ENCODE measurements at regions not wholly inside any gene's neighbourhood (a gene's known extent, or its start where the extent isn't known, plus 50 kb on each side); places are given as distances from the start of the nearest gene placed in this dataset.

DNA sequence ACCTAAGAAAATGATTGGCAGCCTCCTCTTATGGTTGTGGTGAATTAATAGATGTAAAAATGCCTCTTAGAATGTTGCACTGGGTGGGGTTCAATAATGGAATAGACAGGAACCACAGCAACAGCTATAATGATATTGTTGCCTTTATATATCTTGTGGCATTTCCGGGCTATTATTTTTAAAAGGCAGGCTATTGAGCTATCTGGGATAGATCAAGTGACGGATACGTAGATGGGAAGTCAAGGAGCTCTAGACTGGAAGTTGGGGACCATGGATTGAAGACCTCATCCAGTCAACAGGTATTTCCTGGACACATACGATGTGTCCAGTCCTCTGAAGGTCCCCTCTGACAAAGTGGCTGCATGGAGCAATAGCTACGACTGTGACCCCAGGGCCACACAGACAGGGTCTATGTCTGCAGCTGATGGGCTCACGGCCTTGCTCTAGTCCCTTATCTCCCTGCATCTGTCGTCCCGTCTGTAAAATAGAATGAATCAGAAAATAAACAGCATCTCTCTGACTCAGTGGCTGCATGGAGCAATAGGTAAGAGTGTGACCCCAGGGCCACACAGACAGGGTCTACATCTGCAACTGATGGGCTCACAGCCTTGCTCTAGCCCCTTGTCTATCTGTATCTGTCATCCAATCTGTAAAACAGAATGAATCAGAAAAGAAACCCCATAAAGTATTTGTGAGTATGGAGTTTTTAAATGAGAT, 117.7 kb upstream of the FOXF1 start:
- DNase-seq (ENCODE audit: low spot score), result no peak
- H3K27me3 ChIP-seq (ENCODE audit: insufficient read depth, poor library complexity, severe bottlenecking), result no peaks in the 10 kb centered on the region
- H3K4me1 ChIP-seq (ENCODE audit: insufficient read depth, poor library complexity, severe bottlenecking), result peaks cover 23% of the 10 kb centered on the region
- no peak for ATAC-seq (ENCODE audit: low read depth)
- TF ChIP-seq, protein P1, sequence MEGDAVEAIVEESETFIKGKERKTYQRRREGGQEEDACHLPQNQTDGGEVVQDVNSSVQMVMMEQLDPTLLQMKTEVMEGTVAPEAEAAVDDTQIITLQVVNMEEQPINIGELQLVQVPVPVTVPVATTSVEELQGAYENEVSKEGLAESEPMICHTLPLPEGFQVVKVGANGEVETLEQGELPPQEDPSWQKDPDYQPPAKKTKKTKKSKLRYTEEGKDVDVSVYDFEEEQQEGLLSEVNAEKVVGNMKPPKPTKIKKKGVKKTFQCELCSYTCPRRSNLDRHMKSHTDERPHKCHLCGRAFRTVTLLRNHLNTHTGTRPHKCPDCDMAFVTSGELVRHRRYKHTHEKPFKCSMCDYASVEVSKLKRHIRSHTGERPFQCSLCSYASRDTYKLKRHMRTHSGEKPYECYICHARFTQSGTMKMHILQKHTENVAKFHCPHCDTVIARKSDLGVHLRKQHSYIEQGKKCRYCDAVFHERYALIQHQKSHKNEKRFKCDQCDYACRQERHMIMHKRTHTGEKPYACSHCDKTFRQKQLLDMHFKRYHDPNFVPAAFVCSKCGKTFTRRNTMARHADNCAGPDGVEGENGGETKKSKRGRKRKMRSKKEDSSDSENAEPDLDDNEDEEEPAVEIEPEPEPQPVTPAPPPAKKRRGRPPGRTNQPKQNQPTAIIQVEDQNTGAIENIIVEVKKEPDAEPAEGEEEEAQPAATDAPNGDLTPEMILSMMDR (IDR thresholded peaks at IDR 0.05; ENCODE audit: poor library complexity, severe bottlenecking), result no peak
- no peak overlapping the region for H3K4me3 ChIP-seq (ENCODE audit: severe bottlenecking)
- no peaks in the 10 kb centered on the region for H3K9me3 ChIP-seq (ENCODE audit: severe bottlenecking)
- H3K27ac ChIP-seq (ENCODE audit: poor library complexity, severe bottlenecking), result no peak overlapping the region
- H3K36me3 ChIP-seq (ENCODE audit: low read depth), result no peaks in the 10 kb centered on the region

DNA sequence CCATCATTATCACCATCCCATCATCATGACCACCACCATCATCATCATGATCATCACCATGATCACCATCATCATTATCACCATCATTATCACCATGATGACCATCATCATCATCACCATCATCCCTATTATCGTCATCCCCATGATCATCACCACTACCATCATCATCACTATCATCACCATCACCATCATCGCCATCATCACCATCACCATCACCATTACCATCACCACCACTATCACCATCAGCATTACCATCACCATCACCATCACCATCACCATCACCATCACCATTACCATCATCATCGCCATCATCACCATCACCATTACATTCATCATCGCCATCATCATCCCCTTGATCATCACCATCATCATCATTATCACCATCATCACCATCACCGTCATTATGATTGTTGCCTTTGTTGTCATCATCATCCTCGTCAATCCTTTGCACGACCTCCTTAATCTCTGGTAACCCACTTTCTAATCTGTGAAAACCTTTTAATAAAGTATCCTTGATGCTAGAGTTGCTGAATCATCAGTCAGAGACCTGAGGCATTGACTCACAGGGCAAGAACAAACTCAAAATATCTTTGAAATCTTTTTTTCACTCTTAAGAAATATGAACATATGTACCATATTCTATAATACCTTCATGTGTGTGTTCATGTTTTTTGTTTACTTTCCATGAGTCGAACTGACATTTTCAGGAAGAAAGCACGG, 116.3 kb upstream of the FOXF1 start:
- Histone ChIP-seq H3K27ac (ENCODE audit: poor library complexity, severe bottlenecking) (no peak overlapping the region), H3K4me3 (ENCODE audit: severe bottlenecking) (no peak overlapping the region), H3K27me3 (ENCODE audit: insufficient read depth, poor library complexity, severe bottlenecking) (no peaks in the 10 kb centered on the region), H3K4me1 (ENCODE audit: insufficient read depth, poor library complexity, severe bottlenecking) (peaks cover 22% of the 10 kb centered on the region), H3K36me3 (ENCODE audit: low read depth) (no peaks in the 10 kb centered on the region), H3K9me3 (ENCODE audit: severe bottlenecking) (no peaks in the 10 kb centered on the region)
- ATAC-seq (ENCODE audit: low read depth), result no peak
- no peak for DNase-seq (ENCODE audit: low spot score)
- TF ChIP-seq, protein P1 (IDR thresholded peaks at IDR 0.05; ENCODE audit: poor library complexity, severe bottlenecking), result no peak

DNA sequence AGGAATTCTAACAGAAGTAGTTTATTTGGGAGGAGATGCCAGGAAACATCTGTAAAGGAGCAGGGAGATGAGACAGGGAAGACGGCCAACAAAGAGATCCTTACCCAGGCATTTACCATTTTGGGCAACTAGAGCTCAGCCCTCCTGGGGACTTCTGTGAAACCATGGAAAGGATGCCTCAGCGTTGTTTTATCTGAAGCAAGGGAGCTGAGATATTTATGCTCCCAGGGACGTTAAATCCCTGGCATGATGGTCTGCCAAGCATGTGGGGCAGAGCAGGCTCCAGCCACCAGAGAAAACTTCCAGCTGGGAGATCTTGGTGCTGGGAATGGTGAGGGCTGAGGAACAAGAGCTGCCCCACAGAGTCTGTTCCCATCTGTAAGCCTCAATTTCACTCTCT, 114.8 kb upstream of the FOXF1 start:
- Histone ChIP-seq H3K27me3 (ENCODE audit: insufficient read depth, poor library complexity, severe bottlenecking) (no peaks in the 10 kb centered on the region), H3K4me1 (ENCODE audit: insufficient read depth, poor library complexity, severe bottlenecking) (peaks cover 22% of the 10 kb centered on the region), H3K9me3 (ENCODE audit: severe bottlenecking) (no peaks in the 10 kb centered on the region), H3K27ac (ENCODE audit: poor library complexity, severe bottlenecking) (no peak overlapping the region), H3K4me3 (ENCODE audit: severe bottlenecking) (no peak overlapping the region), H3K36me3 (ENCODE audit: low read depth) (no peaks in the 10 kb centered on the region)
- ATAC-seq (ENCODE audit: low read depth) (no peak), DNase-seq (ENCODE audit: low spot score) (no peak)
- TF ChIP-seq, protein P1 (IDR thresholded peaks at IDR 0.05; ENCODE audit: poor library complexity, severe bottlenecking), result no peak

DNA sequence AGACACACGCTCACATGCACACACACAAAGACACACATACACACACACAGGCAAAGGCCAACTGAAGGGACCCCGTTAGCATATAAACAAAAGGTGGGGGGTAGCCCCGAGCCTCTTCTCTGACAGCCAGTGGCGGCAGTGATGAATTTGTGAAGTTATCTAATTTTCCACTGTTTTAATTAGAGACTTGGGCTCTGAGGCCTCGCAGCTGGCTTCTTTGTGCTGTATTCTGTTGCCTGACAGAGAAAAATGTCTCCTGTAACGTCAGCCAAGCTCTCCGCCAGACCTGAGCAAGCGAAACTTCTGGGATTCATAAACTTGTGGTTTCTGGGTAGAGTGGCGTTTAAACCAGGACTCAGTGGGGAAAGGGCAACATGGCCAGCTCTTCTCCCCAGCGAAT, 113.9 kb upstream of the FOXF1 start:
- TF ChIP-seq, protein P1 (IDR thresholded peaks at IDR 0.05; ENCODE audit: poor library complexity, severe bottlenecking), result no peak
- Histone ChIP-seq H3K36me3 (ENCODE audit: low read depth) (no peaks in the 10 kb centered on the region), H3K27ac (ENCODE audit: poor library complexity, severe bottlenecking) (peak overlapping the region; percentile 5), H3K27me3 (ENCODE audit: insufficient read depth, poor library complexity, severe bottlenecking) (no peaks in the 10 kb centered on the region), H3K4me3 (ENCODE audit: severe bottlenecking) (no peak overlapping the region), H3K4me1 (ENCODE audit: insufficient read depth, poor library complexity, severe bottlenecking) (peaks cover 20% of the 10 kb centered on the region), H3K9me3 (ENCODE audit: severe bottlenecking) (no peaks in the 10 kb centered on the region)
- DNase-seq (ENCODE audit: low spot score) (no peak), ATAC-seq (ENCODE audit: low read depth) (no peak)

DNA sequence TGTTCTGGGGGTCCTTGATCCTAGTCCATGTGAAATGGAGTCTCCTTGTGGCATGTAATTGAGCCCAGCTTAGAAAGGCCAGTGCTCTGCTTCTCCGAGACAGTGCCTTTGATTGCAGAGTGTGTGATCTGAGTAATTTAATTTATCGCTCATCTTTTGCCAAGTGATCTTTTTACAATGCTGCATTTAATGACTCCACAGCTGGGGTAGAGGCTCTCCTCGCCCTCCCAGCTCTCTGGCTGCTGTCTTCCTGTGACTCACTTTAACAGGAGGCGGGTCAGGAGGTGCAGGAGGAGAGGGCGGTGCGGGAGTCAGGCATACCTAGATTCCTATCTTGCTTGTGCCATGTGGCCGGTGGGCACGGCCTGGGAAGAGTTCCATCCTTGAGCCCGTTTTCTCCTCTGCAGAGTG, 113.4 kb upstream of the FOXF1 start:
- ATAC-seq (ENCODE audit: low read depth), result peak; percentile 94
- no peak overlapping the region for H3K4me3 ChIP-seq (ENCODE audit: severe bottlenecking)

More for the DNA sequence above, 113.4 kb upstream of the FOXF1 start:
- Histone ChIP-seq H3K36me3 (ENCODE audit: low read depth) (no peaks in the 10 kb centered on the region), H3K4me1 (ENCODE audit: insufficient read depth, poor library complexity, severe bottlenecking) (peaks cover 15% of the 10 kb centered on the region), H3K27ac (ENCODE audit: poor library complexity, severe bottlenecking) (peak overlapping the region; percentile 5), H3K9me3 (ENCODE audit: severe bottlenecking) (no peaks in the 10 kb centered on the region), H3K27me3 (ENCODE audit: insufficient read depth, poor library complexity, severe bottlenecking) (no peaks in the 10 kb centered on the region)
- DNase-seq (ENCODE audit: low spot score), result no peak
- TF ChIP-seq, protein P1 (IDR thresholded peaks at IDR 0.05; ENCODE audit: poor library complexity, severe bottlenecking), result no peak
